ENCODE measurements at regions not wholly inside any gene's neighbourhood (a gene's known extent, or its start where the extent isn't known, plus 50 kb on each side); places are given as distances from the start of the nearest gene placed in this dataset.

- TF ChIP-seq, protein P1, sequence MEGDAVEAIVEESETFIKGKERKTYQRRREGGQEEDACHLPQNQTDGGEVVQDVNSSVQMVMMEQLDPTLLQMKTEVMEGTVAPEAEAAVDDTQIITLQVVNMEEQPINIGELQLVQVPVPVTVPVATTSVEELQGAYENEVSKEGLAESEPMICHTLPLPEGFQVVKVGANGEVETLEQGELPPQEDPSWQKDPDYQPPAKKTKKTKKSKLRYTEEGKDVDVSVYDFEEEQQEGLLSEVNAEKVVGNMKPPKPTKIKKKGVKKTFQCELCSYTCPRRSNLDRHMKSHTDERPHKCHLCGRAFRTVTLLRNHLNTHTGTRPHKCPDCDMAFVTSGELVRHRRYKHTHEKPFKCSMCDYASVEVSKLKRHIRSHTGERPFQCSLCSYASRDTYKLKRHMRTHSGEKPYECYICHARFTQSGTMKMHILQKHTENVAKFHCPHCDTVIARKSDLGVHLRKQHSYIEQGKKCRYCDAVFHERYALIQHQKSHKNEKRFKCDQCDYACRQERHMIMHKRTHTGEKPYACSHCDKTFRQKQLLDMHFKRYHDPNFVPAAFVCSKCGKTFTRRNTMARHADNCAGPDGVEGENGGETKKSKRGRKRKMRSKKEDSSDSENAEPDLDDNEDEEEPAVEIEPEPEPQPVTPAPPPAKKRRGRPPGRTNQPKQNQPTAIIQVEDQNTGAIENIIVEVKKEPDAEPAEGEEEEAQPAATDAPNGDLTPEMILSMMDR (conservative IDR thresholded peaks at IDR 0.05 in 1 of 2, IDR thresholded peaks at IDR 0.05 in 1 of 2; ENCODE audit: low read depth in 1 of 2, low read length in 2 of 2), result no peak
- TF ChIP-seq EZH2 (IDR thresholded peaks at IDR 0.05; ENCODE audit: low read length, missing control alignments), result no peak
These were observed 332.4 kb upstream of the KYNU start for GRCh38 chr2:142545036-142545435.
